ENCODE measurements at regions not wholly inside any gene's neighbourhood (a gene's known extent, or its start where the extent isn't known, plus 50 kb on each side); places are given as distances from the start of the nearest gene placed in this dataset.

GRCh38 chr1:37175666-37176215, 141.4 kb upstream of the GRIK3 start:
- TF ChIP-seq, protein P1, sequence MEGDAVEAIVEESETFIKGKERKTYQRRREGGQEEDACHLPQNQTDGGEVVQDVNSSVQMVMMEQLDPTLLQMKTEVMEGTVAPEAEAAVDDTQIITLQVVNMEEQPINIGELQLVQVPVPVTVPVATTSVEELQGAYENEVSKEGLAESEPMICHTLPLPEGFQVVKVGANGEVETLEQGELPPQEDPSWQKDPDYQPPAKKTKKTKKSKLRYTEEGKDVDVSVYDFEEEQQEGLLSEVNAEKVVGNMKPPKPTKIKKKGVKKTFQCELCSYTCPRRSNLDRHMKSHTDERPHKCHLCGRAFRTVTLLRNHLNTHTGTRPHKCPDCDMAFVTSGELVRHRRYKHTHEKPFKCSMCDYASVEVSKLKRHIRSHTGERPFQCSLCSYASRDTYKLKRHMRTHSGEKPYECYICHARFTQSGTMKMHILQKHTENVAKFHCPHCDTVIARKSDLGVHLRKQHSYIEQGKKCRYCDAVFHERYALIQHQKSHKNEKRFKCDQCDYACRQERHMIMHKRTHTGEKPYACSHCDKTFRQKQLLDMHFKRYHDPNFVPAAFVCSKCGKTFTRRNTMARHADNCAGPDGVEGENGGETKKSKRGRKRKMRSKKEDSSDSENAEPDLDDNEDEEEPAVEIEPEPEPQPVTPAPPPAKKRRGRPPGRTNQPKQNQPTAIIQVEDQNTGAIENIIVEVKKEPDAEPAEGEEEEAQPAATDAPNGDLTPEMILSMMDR (IDR thresholded peaks at IDR 0.05; ENCODE audit: insufficient read depth, low read length) = no peak
- no peak for TF ChIP-seq POLR2AphosphoS5 (IDR thresholded peaks at IDR 0.05; ENCODE audit: low read depth)
- TF ChIP-seq SPI1 (IDR thresholded peaks at IDR 0.05; ENCODE audit: borderline replicate concordance, low read depth) = no peak
- no peak for TF ChIP-seq REST (IDR thresholded peaks at IDR 0.05; ENCODE audit: insufficient replicate concordance, low read depth)
